ENCODE measurements at regions not wholly inside any gene's neighbourhood (a gene's known extent, or its start where the extent isn't known, plus 50 kb on each side); places are given as distances from the start of the nearest gene placed in this dataset.

DNA sequence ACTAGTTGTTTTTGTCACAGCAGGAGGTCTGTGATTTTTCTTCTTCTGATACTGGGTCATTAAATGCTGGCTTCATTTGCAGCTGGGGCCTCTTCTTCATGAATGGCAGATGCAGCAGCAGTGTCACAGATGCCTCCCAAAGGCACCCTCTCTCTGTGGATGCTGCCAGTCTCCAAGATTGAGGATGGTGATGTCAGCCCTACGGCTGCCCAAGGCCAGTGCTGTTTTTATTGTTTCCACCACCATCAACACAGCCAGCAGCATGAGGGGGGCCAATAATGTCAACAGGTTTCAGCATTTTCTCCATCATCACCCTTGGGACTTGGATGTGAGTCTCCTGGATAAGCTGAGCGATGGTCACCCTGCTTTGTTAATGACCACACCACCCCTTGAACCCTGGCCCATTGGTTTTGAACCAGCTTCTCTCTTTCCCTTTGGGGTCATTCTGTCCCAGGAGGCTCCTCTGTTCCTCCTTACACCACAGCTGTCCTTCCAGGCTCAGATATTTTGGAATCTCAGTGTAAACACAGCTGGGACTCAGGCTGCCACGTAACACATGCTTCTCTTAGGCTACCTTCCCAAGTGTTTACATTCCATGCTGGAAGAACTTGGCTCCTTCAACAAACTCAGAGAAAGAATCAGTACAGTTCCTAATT, 151.7 kb upstream of the DDHD1 start:
- WGBS = 64% methylated on average over 3 of the region's 3 CpGs
- H3K4me3 ChIP-seq = no peak overlapping the region
- no peak for DNase-seq (ENCODE audit: low spot score)
- no peaks in the 10 kb centered on the region for H3K9me3 ChIP-seq
- TF ChIP-seq POLR2AphosphoS5 (IDR thresholded peaks at IDR 0.05) (peak; percentile 4), POLR2A (IDR thresholded peaks at IDR 0.05) (no peak)
- TF ChIP-seq, protein P1, sequence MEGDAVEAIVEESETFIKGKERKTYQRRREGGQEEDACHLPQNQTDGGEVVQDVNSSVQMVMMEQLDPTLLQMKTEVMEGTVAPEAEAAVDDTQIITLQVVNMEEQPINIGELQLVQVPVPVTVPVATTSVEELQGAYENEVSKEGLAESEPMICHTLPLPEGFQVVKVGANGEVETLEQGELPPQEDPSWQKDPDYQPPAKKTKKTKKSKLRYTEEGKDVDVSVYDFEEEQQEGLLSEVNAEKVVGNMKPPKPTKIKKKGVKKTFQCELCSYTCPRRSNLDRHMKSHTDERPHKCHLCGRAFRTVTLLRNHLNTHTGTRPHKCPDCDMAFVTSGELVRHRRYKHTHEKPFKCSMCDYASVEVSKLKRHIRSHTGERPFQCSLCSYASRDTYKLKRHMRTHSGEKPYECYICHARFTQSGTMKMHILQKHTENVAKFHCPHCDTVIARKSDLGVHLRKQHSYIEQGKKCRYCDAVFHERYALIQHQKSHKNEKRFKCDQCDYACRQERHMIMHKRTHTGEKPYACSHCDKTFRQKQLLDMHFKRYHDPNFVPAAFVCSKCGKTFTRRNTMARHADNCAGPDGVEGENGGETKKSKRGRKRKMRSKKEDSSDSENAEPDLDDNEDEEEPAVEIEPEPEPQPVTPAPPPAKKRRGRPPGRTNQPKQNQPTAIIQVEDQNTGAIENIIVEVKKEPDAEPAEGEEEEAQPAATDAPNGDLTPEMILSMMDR (IDR thresholded peaks at IDR 0.05) = no peak
- H3K36me3 ChIP-seq = no peaks in the 10 kb centered on the region
- no peak overlapping the region for H3K27ac ChIP-seq
- intact Hi-C loops (cut with DNase I) = loop anchor here (5.0 to 10.0 kb wide), 3 partner anchors 232 to 480 kb away; partner anchors contain the start of gene FERMT2
- H3K27me3 ChIP-seq (replicated peaks; ENCODE audit: insufficient read depth) = no peaks in the 10 kb centered on the region
- no peaks in the 10 kb centered on the region for H3K4me1 ChIP-seq (replicated peaks)

DNA sequence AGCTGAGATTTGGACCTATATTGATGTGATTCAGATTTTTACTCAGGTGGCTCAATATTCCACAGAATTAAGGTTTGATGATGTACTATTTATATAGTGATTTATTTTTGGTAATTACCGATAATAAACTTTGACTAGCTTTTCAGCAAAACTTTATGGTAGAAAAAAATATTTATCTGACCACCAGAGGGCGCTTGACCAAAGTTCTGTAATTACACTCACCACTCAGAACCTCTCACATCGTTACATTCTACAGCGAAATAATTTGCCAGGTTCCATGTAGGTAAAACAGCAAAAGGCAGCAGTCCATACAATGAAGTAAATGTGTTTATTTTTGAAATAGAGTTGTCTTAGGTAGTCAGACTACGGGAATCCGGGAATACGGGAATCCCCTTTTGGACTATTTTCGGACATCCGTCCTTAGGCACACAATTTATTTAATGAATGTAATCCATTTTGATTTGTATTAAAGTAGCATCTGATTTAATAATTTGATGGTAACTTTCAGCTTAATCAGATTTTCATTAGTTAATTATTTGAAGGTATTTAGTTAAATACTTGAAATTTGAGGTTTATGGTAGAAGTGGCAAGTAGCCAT, 143.0 kb upstream of the DDHD1 start:
- Histone ChIP-seq H3K9me3 (no peaks in the 10 kb centered on the region), H3K4me3 (no peak overlapping the region), H3K4me1 (replicated peaks) (no peaks in the 10 kb centered on the region), H3K36me3 (no peaks in the 10 kb centered on the region), H3K27ac (no peak overlapping the region), H3K27me3 (replicated peaks; ENCODE audit: insufficient read depth) (no peaks in the 10 kb centered on the region)
- intact Hi-C loops (cut with DNase I) = loop anchor here (5.0 to 10.0 kb wide), 3 partner anchors 659 to 1051 kb away; partner anchors contain the start of gene BMP4
- no peak for DNase-seq (ENCODE audit: low spot score)
- 49% methylated on average over 9 of the region's 9 CpGs for WGBS
- TF ChIP-seq POLR2AphosphoS5 (IDR thresholded peaks at IDR 0.05) = no peak
- TF ChIP-seq, protein P1 (IDR thresholded peaks at IDR 0.05) = peak; percentile 47 to 85 (median 58)
- no peak for TF ChIP-seq POLR2A (IDR thresholded peaks at IDR 0.05)

DNA sequence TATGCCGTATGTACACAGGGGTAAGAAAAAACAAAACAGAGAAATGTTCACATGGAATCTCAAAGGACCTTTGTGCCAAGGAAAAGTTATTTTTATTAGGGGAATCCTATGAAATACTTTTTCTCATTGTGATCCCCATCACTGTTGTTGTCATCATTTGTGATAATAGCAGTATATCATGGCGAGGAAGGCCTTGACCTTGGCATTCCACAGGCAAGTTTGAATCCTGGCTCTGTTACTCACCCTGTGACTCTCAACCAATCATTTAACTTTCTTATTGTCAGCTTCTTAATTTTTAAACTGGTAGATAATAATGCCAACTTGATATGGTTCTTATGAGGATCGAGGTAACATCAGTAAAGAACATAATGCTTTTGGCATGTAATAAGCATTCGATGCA, 142.2 kb upstream of the DDHD1 start:
- Histone ChIP-seq H3K4me1 (replicated peaks) (no peaks in the 10 kb centered on the region), H3K9me3 (no peaks in the 10 kb centered on the region), H3K4me3 (no peak overlapping the region), H3K27ac (no peak overlapping the region), H3K27me3 (replicated peaks; ENCODE audit: insufficient read depth) (no peaks in the 10 kb centered on the region), H3K36me3 (no peaks in the 10 kb centered on the region)
- TF ChIP-seq POLR2AphosphoS5 (IDR thresholded peaks at IDR 0.05) = no peak
- no peak for TF ChIP-seq POLR2A (IDR thresholded peaks at IDR 0.05)
- TF ChIP-seq, protein P1 (IDR thresholded peaks at IDR 0.05) = no peak
- 89% methylated on average over 4 of the region's 4 CpGs for WGBS
- no peak for DNase-seq (ENCODE audit: low spot score)
- intact Hi-C loops (cut with DNase I) = loop anchor here (5.0 to 10.0 kb wide), 3 partner anchors 659 to 1052 kb away; partner anchors contain the start of gene BMP4

DNA sequence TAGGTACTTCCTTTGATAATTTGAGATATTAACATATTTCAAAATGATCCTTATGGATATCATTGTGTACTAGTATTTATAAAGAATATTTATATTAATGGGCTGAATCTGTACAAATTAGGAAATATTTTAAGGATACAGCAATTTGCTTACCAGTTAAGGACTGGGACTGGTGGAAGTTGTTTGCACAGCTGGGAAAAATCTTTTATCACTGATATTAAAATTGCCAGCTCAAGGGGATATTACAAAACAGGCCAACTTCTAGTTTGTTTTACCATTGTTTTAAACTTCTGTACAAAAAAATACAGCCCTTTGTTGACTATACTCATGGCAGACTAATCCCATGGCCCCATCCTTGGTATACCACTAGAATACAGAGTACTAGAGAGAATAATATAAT, 133.2 kb upstream of the DDHD1 start:
- Histone ChIP-seq H3K4me1 (replicated peaks) (no peaks in the 10 kb centered on the region), H3K36me3 (no peaks in the 10 kb centered on the region), H3K4me3 (no peak overlapping the region), H3K9me3 (no peaks in the 10 kb centered on the region), H3K27me3 (replicated peaks; ENCODE audit: insufficient read depth) (no peaks in the 10 kb centered on the region), H3K27ac (no peak overlapping the region)
- intact Hi-C loops (cut with DNase I) = no loop called here
- TF ChIP-seq, protein P1 (IDR thresholded peaks at IDR 0.05) = no peak
- TF ChIP-seq POLR2A (IDR thresholded peaks at IDR 0.05) (no peak), POLR2AphosphoS5 (IDR thresholded peaks at IDR 0.05) (no peak)
- no peak for DNase-seq (ENCODE audit: low spot score)

DNA sequence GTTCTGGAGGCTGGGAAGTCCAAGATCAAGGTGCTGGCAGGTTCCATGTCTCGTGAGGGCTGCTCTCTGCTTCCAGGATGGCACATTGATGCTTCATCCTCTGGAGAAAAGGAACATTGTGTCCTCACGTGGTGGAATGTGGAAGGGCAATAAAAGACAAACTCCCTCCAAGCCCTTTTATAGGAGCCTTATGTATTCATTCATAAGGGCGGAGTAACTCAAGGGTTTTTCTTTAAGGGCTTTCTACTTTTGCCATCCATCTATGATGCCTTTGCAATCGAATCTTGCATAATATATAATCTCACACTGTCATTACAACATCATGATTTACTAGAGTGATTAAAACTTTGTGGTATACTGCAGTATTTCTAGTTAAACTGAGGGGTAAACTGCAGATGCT, 132.7 kb upstream of the DDHD1 start:
- H3K27ac ChIP-seq = no peak overlapping the region
- intact Hi-C loops (cut with DNase I) = no loop called here
- H3K4me3 ChIP-seq = no peak overlapping the region
- H3K36me3 ChIP-seq = no peaks in the 10 kb centered on the region
- no peaks in the 10 kb centered on the region for H3K9me3 ChIP-seq
- TF ChIP-seq, protein P1 (IDR thresholded peaks at IDR 0.05) = no peak
- H3K4me1 ChIP-seq (replicated peaks) = no peaks in the 10 kb centered on the region
- 57% methylated on average over 4 of the region's 4 CpGs for WGBS
- no peak for DNase-seq (ENCODE audit: low spot score)
- H3K27me3 ChIP-seq (replicated peaks; ENCODE audit: insufficient read depth) = no peaks in the 10 kb centered on the region
